ENCODE measurements at regions not wholly inside any gene's neighbourhood (a gene's known extent, or its start where the extent isn't known, plus 50 kb on each side); places are given as distances from the start of the nearest gene placed in this dataset.

DNA sequence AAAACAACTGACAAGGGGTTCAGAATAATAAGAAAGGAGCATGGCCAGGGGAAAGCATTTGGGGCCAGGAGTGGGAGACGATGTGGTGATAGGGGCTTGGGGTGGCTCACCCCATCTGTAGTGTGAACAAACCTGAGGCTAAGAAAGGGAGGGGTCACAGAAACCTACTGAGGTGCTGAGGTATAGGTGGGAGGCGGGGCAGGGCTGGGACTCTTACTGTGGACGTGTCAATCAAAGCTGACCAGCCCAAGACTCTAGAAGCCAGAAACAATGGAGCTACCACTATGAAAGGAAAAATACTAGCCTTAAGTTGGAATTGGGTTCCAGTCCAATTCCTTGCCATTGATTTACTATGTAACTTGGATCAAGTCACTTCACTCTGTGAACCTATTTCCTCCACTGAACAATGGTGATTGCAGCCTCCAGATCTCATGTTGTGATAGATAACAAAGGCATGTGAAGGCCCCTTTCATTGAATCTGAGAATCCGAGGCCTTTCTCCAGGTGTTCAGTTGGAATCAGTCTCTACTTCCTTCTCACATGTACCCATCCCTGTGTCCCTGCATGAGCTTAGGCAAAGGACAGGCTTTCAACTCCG is 260.9 kb upstream of the HES1 start:
- TF ChIP-seq, protein P1, sequence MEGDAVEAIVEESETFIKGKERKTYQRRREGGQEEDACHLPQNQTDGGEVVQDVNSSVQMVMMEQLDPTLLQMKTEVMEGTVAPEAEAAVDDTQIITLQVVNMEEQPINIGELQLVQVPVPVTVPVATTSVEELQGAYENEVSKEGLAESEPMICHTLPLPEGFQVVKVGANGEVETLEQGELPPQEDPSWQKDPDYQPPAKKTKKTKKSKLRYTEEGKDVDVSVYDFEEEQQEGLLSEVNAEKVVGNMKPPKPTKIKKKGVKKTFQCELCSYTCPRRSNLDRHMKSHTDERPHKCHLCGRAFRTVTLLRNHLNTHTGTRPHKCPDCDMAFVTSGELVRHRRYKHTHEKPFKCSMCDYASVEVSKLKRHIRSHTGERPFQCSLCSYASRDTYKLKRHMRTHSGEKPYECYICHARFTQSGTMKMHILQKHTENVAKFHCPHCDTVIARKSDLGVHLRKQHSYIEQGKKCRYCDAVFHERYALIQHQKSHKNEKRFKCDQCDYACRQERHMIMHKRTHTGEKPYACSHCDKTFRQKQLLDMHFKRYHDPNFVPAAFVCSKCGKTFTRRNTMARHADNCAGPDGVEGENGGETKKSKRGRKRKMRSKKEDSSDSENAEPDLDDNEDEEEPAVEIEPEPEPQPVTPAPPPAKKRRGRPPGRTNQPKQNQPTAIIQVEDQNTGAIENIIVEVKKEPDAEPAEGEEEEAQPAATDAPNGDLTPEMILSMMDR (IDR thresholded peaks at IDR 0.05; ENCODE audit: control extremely low read depth in 1 of 3, insufficient read depth in 1 of 3, low read depth in 1 of 3, low read length in 3 of 3), result no peak
- TF ChIP-seq EZH2 (IDR thresholded peaks at IDR 0.05; ENCODE audit: low read depth, low read length, severe bottlenecking), result no peak
- no peak for TF ChIP-seq SIN3A (conservative IDR thresholded peaks at IDR 0.05 in 1 of 2, IDR thresholded peaks at IDR 0.05 in 1 of 2; ENCODE audit: low read depth in 1 of 2, low read length in 2 of 2)
- TF ChIP-seq POLR2AphosphoS5 (IDR thresholded peaks at IDR 0.05; ENCODE audit: low read depth, low read length), result no peak
- TF ChIP-seq CEBPB (IDR thresholded peaks at IDR 0.05; ENCODE audit: low read depth, low read length), result no peak
- no peak for TF ChIP-seq RFX5 (IDR thresholded peaks at IDR 0.05; ENCODE audit: borderline replicate concordance, low read depth, low read length)
- TF ChIP-seq, protein P2, sequence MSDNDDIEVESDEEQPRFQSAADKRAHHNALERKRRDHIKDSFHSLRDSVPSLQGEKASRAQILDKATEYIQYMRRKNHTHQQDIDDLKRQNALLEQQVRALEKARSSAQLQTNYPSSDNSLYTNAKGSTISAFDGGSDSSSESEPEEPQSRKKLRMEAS (IDR thresholded peaks at IDR 0.05), result no peak

All from H1 (cell line).